Thyroid gland (tissue), 4 donors: ENCODE measurements at regions not wholly inside any gene's neighbourhood (a gene's known extent, or its start where the extent isn't known, plus 50 kb on each side); places are given as distances from the start of the nearest gene placed in this dataset.

ENCODE experiments used
- DNase-seq, 2 donors: peaks; one replicate each; pipeline ENCODE4 v3.0.0-alpha.2; 2019
- H3K27ac ChIP-seq, 3 donors: fragments of 200-600 bp; sonication (generic); 1 replicate in 2 of 3; 2 replicates in 1 of 3; pipeline ENCODE4 v1.5.1; 2016 to 2019; ENCODE audit warnings: mild to moderate bottlenecking in 1 of 3, moderate library complexity in 1 of 3
- H3K27me3 ChIP-seq: fragments of 200-600 bp; sonication (generic); one replicate; pipeline ENCODE4 v1.5.1; 2019
- H3K36me3 ChIP-seq, 2 donors: fragments of 200-600 bp; sonication (generic); one replicate each; pipeline ENCODE4 v1.5.1; 2016 to 2019
- H3K4me1 ChIP-seq, 2 donors: fragments of 200-600 bp; sonication (generic); one replicate each; pipeline ENCODE4 v1.5.1; 2017 to 2019
- H3K4me3 ChIP-seq, 3 donors: fragments of 200-600 bp; sonication (generic); replicated peaks in 1 of 3; 1 replicate in 2 of 3; 2 replicates in 1 of 3; pipeline ENCODE4 v1.5.1; 2016; ENCODE audit warnings: mild to moderate bottlenecking in 1 of 3
- H3K9me3 ChIP-seq: fragments of 200-600 bp; sonication (generic); one replicate; pipeline ENCODE4 v1.5.1; 2017
- POLR2A ChIP-seq, 2 donors: fragments of 450-650 bp; IDR thresholded peaks; one replicate each; pipeline ENCODE4 v1.6.1; 2017; ENCODE audit warnings: antibody characterized with exemption in 2 of 2, mild to moderate bottlenecking in 2 of 2, moderate library complexity in 1 of 2
- WGBS, 2 donors: methylation state at CpG; one replicate each; pipeline ENCODE4 v1.1.5; 2017; 5-methylcytosine and 5-hydroxymethylcytosine counted together
- intact Hi-C: fragments of 100-400 bp; cut with DNase I; formaldehyde crosslinking; loops from one replicate; pipeline ENCODE4 v1.15.1; 2023
- TF ChIP-seq, protein P1 (sequence below), 6 experiments: fragments of 200-600 bp in 3 of 6; fragments of 450-650 bp in 3 of 6; sonication (generic) in 3 of 6; IDR thresholded peaks; one replicate each; pipeline ENCODE4 v1.5.1; 2016 to 2019; ENCODE audit warnings: antibody characterized with exemption in 6 of 6, mild to moderate bottlenecking in 2 of 6, inconsistent platforms in 1 of 6, moderate library complexity in 1 of 6

GRCh38 chr6:144411531-144412165, 126.5 kb downstream of the UTRN start:
- TF ChIP-seq, protein P1, sequence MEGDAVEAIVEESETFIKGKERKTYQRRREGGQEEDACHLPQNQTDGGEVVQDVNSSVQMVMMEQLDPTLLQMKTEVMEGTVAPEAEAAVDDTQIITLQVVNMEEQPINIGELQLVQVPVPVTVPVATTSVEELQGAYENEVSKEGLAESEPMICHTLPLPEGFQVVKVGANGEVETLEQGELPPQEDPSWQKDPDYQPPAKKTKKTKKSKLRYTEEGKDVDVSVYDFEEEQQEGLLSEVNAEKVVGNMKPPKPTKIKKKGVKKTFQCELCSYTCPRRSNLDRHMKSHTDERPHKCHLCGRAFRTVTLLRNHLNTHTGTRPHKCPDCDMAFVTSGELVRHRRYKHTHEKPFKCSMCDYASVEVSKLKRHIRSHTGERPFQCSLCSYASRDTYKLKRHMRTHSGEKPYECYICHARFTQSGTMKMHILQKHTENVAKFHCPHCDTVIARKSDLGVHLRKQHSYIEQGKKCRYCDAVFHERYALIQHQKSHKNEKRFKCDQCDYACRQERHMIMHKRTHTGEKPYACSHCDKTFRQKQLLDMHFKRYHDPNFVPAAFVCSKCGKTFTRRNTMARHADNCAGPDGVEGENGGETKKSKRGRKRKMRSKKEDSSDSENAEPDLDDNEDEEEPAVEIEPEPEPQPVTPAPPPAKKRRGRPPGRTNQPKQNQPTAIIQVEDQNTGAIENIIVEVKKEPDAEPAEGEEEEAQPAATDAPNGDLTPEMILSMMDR (IDR thresholded peaks at IDR 0.05) = no peak
- TF ChIP-seq POLR2A (IDR thresholded peaks at IDR 0.05) = no peak
- WGBS, 2 donors = 85 to 90% methylated on average over 6 of the region's 6 CpGs
- H3K36me3 ChIP-seq = no peaks in the 10 kb centered on the region
- H3K27me3 ChIP-seq = no peaks in the 10 kb centered on the region
- no peak for DNase-seq
- intact Hi-C loops = no loop called here
- H3K9me3 ChIP-seq = no peaks in the 10 kb centered on the region
- peaks cover 11 to 23% of the 10 kb centered on the region in 2 donors for H3K4me1 ChIP-seq
- no peak overlapping the region for H3K4me3 ChIP-seq
- H3K27ac ChIP-seq = no peak overlapping the region

- Histone ChIP-seq H3K27me3 (no peaks in the 10 kb centered on the region), H3K4me1 (peaks cover 4 to 13% of the 10 kb centered on the region in 2 donors), H3K4me3 (no peak overlapping the region), H3K27ac (no peak overlapping the region), H3K36me3 (no peaks in the 10 kb centered on the region), H3K9me3 (no peaks in the 10 kb centered on the region)
- DNase-seq = no peak
- intact Hi-C loops = no loop called here
- WGBS, 2 donors = 88% methylated on average over 4 of the region's 4 CpGs
- TF ChIP-seq, protein P1 (IDR thresholded peaks at IDR 0.05) = no peak
- TF ChIP-seq POLR2A (IDR thresholded peaks at IDR 0.05) = no peak
Observed at GRCh38 chr6:144413418-144413817, 128.3 kb downstream of the UTRN start.

- H3K4me3 ChIP-seq = no peak overlapping the region
- H3K9me3 ChIP-seq = no peaks in the 10 kb centered on the region
- no peaks in the 10 kb centered on the region for H3K27me3 ChIP-seq
- no peaks in the 10 kb centered on the region for H3K36me3 ChIP-seq
- intact Hi-C loops = no loop called here
- H3K4me1 ChIP-seq = no peaks in the 10 kb centered on the region
- no peak for DNase-seq
- WGBS, 2 donors = 95 to 97% methylated on average over 3 of the region's 3 CpGs
- no peak overlapping the region for H3K27ac ChIP-seq
- TF ChIP-seq POLR2A (IDR thresholded peaks at IDR 0.05) = no peak
Observed at GRCh38 chr6:144415014-144415413, 129.9 kb downstream of the UTRN start.

GRCh38 chr6:144415835-144416237, 130.7 kb downstream of the UTRN start:
- TF ChIP-seq, protein P1 (IDR thresholded peaks at IDR 0.05) = no peak
- no peak for TF ChIP-seq POLR2A (IDR thresholded peaks at IDR 0.05)
- DNase-seq = no peak
- intact Hi-C loops = no loop called here
- H3K4me1 ChIP-seq = no peaks in the 10 kb centered on the region
- H3K4me3 ChIP-seq = no peak overlapping the region
- no peaks in the 10 kb centered on the region for H3K27me3 ChIP-seq
- WGBS, 2 donors = 91% methylated on average over 2 of the region's 2 CpGs
- H3K9me3 ChIP-seq = no peaks in the 10 kb centered on the region
- H3K36me3 ChIP-seq = no peaks in the 10 kb centered on the region
- H3K27ac ChIP-seq = no peak overlapping the region

- no peak overlapping the region for H3K27ac ChIP-seq
- H3K4me3 ChIP-seq = no peak overlapping the region
- no peaks in the 10 kb centered on the region for H3K9me3 ChIP-seq
- H3K4me1 ChIP-seq = no peaks in the 10 kb centered on the region
- WGBS, 2 donors = 94 to 95% methylated on average over 4 of the region's 4 CpGs
- no peak for DNase-seq
- no peaks in the 10 kb centered on the region for H3K36me3 ChIP-seq
- intact Hi-C loops = no loop called here
- H3K27me3 ChIP-seq = no peaks in the 10 kb centered on the region
- TF ChIP-seq, protein P1 (IDR thresholded peaks at IDR 0.05) = no peak
- TF ChIP-seq POLR2A (IDR thresholded peaks at IDR 0.05) = no peak
Observed at GRCh38 chr6:144416244-144416643, 131.1 kb downstream of the UTRN start.
